WTC11 (cell line): ENCODE measurements at regions not wholly inside any gene's neighbourhood (a gene's known extent, or its start where the extent isn't known, plus 50 kb on each side); places are given as distances from the start of the nearest gene placed in this dataset.

Source experiments
- JUN ChIP-seq: sonication (generic); formaldehyde crosslinking; IDR thresholded peaks from 2 replicates; pipeline ENCODE4 v1.8.0; 2023; ENCODE audit warnings: mild to moderate bottlenecking, missing genetic modification reagents
- TF ChIP-seq, protein P1 (sequence below): fragments of 200-600 bp; IDR thresholded peaks from 2 replicates; pipeline ENCODE4 v1.8.0; 2022; ENCODE audit warnings: antibody characterized with exemption

DNA sequence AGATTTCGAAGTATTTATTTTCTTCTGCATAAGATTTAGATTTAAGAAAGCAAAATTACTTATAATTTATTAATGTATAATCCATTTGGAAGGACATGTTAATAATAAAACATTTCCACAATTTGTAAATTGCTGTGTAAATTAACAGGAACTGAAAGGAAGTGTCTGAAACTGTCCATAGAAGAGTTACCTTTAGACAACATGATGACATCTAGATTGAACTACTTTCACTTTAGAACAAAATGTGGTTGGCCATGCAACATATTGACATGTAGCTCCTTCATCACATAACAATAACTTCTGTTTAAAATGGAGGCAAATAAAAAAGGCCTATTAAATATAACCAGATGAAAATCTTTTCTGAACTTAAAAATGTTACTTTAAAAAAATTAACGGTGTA lies 1849.5 kb upstream of the ACO1 start:
- TF ChIP-seq, protein P1, sequence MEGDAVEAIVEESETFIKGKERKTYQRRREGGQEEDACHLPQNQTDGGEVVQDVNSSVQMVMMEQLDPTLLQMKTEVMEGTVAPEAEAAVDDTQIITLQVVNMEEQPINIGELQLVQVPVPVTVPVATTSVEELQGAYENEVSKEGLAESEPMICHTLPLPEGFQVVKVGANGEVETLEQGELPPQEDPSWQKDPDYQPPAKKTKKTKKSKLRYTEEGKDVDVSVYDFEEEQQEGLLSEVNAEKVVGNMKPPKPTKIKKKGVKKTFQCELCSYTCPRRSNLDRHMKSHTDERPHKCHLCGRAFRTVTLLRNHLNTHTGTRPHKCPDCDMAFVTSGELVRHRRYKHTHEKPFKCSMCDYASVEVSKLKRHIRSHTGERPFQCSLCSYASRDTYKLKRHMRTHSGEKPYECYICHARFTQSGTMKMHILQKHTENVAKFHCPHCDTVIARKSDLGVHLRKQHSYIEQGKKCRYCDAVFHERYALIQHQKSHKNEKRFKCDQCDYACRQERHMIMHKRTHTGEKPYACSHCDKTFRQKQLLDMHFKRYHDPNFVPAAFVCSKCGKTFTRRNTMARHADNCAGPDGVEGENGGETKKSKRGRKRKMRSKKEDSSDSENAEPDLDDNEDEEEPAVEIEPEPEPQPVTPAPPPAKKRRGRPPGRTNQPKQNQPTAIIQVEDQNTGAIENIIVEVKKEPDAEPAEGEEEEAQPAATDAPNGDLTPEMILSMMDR: no peak
- no peak for TF ChIP-seq JUN (CRISPR knock-in tag)
